DND-41 (cell line): ENCODE measurements at regions not wholly inside any gene's neighbourhood (a gene's known extent, or its start where the extent isn't known, plus 50 kb on each side); places are given as distances from the start of the nearest gene placed in this dataset.

Experiments
- ATAC-seq: fragments of 200-7000 bp; cut with Tn5 transposase; 3 replicates; pipeline ENCODE4 v1.9.1; 2021; ENCODE audit warnings: low read depth; ENCODE audit not compliant: insufficient read depth
- DNase-seq: peaks from one replicate; pipeline ENCODE4 v3.0.0-alpha.2; 2020
- H2AFZ ChIP-seq: 2 replicates; pipeline ENCODE4 v1.6.0; 2012; ENCODE audit warnings: low read depth, low read length
- H3K27ac ChIP-seq: 2 replicates; pipeline ENCODE4 v1.5.1; 2012; ENCODE audit warnings: low read length, inconsistent platforms
- H3K27me3 ChIP-seq: fragments of 200-600 bp; sonication (generic); 2 replicates; pipeline ENCODE4 v1.6.0; 2012; ENCODE audit warnings: low read length, mild to moderate bottlenecking, inconsistent platforms; ENCODE audit not compliant: insufficient read depth, poor library complexity
- H3K36me3 ChIP-seq: 2 replicates; pipeline ENCODE4 v1.5.1; 2012; ENCODE audit warnings: low read length, inconsistent platforms; ENCODE audit not compliant: insufficient read depth
- H3K4me1 ChIP-seq: 2 replicates; pipeline ENCODE4 v1.5.1; 2012; ENCODE audit warnings: mild to moderate bottlenecking, low read length; ENCODE audit not compliant: insufficient read depth
- H3K4me2 ChIP-seq: 2 replicates; pipeline ENCODE4 v1.6.0; 2012; ENCODE audit warnings: mild to moderate bottlenecking, moderate library complexity, low read length, inconsistent platforms; ENCODE audit not compliant: insufficient read depth
- H3K4me3 ChIP-seq, 2 experiments: fragments of 200-600 bp in 1 of 2; shearing (Covaris generic) in 1 of 2; 2 replicates each; pipeline ENCODE4 v1.5.1; 2012 to 2016; ENCODE audit warnings: inconsistent platforms in 2 of 2, low read length in 2 of 2, mild to moderate bottlenecking in 2 of 2, low read depth in 1 of 2, moderate library complexity in 1 of 2
- H3K79me2 ChIP-seq: 2 replicates; pipeline ENCODE4 v1.6.0; 2012; ENCODE audit warnings: low read length, inconsistent platforms; ENCODE audit not compliant: insufficient read depth
- H3K9ac ChIP-seq: 2 replicates; pipeline ENCODE4 v1.6.0; 2012; ENCODE audit warnings: low read depth, mild to moderate bottlenecking, inconsistent platforms, low read length, moderate library complexity
- H3K9me3 ChIP-seq: 2 replicates; pipeline ENCODE4 v1.5.1; 2012; ENCODE audit warnings: low read length, moderate library complexity, mild to moderate bottlenecking, inconsistent platforms; ENCODE audit not compliant: insufficient read depth, severe bottlenecking
- H4K20me1 ChIP-seq: 2 replicates; pipeline ENCODE4 v1.6.0; 2012; ENCODE audit warnings: low read length; ENCODE audit not compliant: insufficient read depth
- CTCF ChIP-seq: IDR thresholded peaks from 2 replicates; pipeline ENCODE4 v1.5.1; 2012; ENCODE audit warnings: borderline replicate concordance, low read length, moderate library complexity, mild to moderate bottlenecking; ENCODE audit not compliant: poor library complexity, severe bottlenecking; ENCODE audit errors: extremely low read depth
- EZH2 ChIP-seq: IDR thresholded peaks from 3 replicates; pipeline ENCODE4 v1.6.1; 2012; ENCODE audit warnings: borderline replicate concordance, low read depth, mild to moderate bottlenecking, moderate library complexity, low read length, inconsistent platforms; ENCODE audit not compliant: severe bottlenecking

DNA sequence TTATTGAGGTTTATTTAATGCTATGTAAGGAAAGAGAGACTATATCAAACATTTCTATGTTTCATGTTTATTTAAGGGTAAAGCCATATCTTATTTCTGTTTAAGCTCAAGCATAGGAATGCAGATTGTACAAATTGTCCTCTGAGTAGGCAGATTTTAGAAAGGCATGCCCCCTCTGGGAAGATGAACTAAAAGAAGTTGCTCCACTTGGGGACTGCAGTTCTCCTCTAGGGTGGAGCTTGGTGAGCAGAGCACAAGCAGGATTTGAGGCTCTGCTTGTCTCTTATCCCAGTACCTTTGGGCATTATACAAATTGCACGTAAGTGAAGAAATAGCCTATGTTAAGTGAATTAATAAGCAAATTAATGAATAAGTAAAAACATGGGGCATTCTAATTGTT lies 96.2 kb upstream of the PDE3A start:
- H3K27ac ChIP-seq = no peak overlapping the region
- no peak overlapping the region for H3K4me3 ChIP-seq
- peaks cover 3% of the 10 kb centered on the region; the same call in 1 of the 2 replicates for H3K4me1 ChIP-seq
- H3K9me3 ChIP-seq = no peaks in the 10 kb centered on the region
- no peaks in the 10 kb centered on the region for H3K36me3 ChIP-seq
- ATAC-seq (no peak), DNase-seq (no peak)
- H3K9ac ChIP-seq = no peak overlapping the region
- no peak overlapping the region for H2AFZ ChIP-seq
- H3K27me3 ChIP-seq = peaks cover 7% of the 10 kb centered on the region
- H3K79me2 ChIP-seq = no peaks in the 10 kb centered on the region
- no peaks in the 10 kb centered on the region for H4K20me1 ChIP-seq
- TF ChIP-seq CTCF = no peak
- TF ChIP-seq EZH2 = no peak
- no peak overlapping the region for H3K4me2 ChIP-seq

DNA sequence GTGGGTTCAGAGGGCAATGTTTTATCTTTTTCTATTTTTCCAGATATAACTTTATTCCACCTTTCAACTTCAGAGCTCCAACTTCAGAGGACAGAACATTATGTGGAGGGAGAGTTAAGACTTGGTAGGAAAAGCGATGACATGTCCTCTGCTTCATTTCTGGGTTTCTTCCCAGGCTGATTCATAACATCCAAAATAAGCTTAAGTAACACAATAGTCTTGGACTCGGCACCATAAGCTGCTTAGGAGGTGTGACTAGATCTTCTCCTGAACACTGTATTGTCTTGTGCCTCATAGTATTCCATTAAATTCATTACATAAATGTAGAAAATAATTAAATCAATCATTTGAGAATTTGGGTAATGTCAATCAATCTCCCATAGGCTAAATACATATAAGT lies 95.5 kb upstream of the PDE3A start:
- H3K79me2 ChIP-seq = no peaks in the 10 kb centered on the region
- no peak for ATAC-seq
- H3K9me3 ChIP-seq = no peaks in the 10 kb centered on the region
- no peak overlapping the region for H2AFZ ChIP-seq
- H3K27me3 ChIP-seq = peaks cover 7% of the 10 kb centered on the region
- peaks cover 3% of the 10 kb centered on the region; the same call in 1 of the 2 replicates for H3K4me1 ChIP-seq
- no peak overlapping the region for H3K4me2 ChIP-seq
- DNase-seq = no peak
- H3K9ac ChIP-seq = no peak overlapping the region
- H3K36me3 ChIP-seq = no peaks in the 10 kb centered on the region
- H3K27ac ChIP-seq = no peak overlapping the region
- H3K4me3 ChIP-seq = no peak overlapping the region
- TF ChIP-seq CTCF = no peak
- no peak for TF ChIP-seq EZH2
- H4K20me1 ChIP-seq = no peaks in the 10 kb centered on the region

- Histone ChIP-seq H3K79me2 (no peaks in the 10 kb centered on the region), H3K4me3 (no peak overlapping the region), H3K27me3 (peaks cover 4% of the 10 kb centered on the region), H3K9ac (no peak overlapping the region), H3K4me2 (no peak overlapping the region), H4K20me1 (no peaks in the 10 kb centered on the region), H2AFZ (no peak overlapping the region), H3K36me3 (no peaks in the 10 kb centered on the region), H3K9me3 (no peaks in the 10 kb centered on the region), H3K4me1 (no peaks in the 10 kb centered on the region), H3K27ac (no peak overlapping the region)
- no peak for TF ChIP-seq CTCF
- TF ChIP-seq EZH2 = no peak
- no peak for DNase-seq
- ATAC-seq = no peak
Measured at GRCh38 chr12:20274008-20274407, 94.3 kb upstream of the PDE3A start.

DNA sequence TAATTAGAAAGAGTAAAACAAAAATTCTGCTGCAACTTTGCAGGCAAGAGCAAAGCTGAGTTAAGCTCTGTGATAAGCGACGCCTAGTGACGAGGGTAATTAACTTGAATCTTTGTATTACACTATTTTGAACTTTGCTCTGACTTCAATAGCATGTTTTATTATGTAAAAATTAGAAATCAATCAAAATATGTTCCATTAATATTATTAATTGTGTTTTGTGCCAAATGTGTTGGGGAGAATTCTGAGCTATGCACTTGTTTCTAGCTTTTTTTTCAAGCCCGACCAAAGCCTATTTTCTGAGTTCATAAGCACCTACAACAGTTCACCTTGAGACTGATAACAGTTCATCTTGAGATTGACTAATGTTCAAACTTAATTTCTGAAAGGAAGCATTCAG lies 90.1 kb upstream of the PDE3A start:
- Histone ChIP-seq H3K4me3 (no peak overlapping the region), H3K9me3 (no peaks in the 10 kb centered on the region), H3K79me2 (no peaks in the 10 kb centered on the region), H3K27ac (no peak overlapping the region), H3K36me3 (no peaks in the 10 kb centered on the region), H3K4me1 (no peaks in the 10 kb centered on the region), H2AFZ (no peak overlapping the region), H3K9ac (no peak overlapping the region), H4K20me1 (no peaks in the 10 kb centered on the region), H3K27me3 (peaks cover 3% of the 10 kb centered on the region), H3K4me2 (no peak overlapping the region)
- ATAC-seq = no peak
- DNase-seq = no peak
- no peak for TF ChIP-seq CTCF
- TF ChIP-seq EZH2 = no peak
